ENCODE measurements at regions not wholly inside any gene's neighbourhood (a gene's known extent, or its start where the extent isn't known, plus 50 kb on each side); places are given as distances from the start of the nearest gene placed in this dataset.

DNA sequence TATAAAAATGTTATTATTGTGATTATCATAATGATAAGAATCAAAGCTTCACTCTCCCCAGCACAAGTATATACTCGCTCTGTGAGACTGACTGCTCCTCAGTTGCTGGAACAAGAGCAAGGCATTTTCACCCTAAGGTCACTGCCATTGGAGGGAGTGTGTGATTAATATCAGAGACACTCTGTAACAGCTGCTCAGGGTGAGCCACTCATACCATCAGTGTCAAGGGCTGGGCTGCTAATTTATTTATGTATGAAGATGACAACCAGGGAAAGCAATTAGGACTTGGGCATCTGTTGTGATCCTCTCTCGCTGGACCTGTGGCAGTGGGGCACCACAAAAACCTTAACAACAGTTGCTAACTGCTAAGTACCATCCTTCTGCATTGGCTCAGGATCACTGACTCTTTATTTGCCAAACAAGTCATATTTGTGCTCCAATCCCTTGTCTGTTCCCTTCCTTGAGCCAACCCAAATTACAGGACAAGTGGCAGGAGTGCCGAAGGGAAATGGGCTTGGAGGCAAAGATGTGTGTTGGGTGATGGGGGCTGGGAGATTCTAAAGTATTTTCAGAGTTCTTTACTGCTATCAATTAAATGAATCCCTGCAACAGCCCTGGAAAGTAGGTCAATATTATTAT lies 297.5 kb upstream of the STT3B start:
- Histone ChIP-seq H3K4ac (ENCODE audit: low read depth in 1 of 2, low read length in 2 of 2) (no peak overlapping the region), H3K23ac (ENCODE audit: low read length in 2 of 2) (no peak overlapping the region), H3K9me3 (ENCODE audit: control insufficient read depth, low read length) (no peaks in the 10 kb centered on the region), H3K18ac (ENCODE audit: low read depth in 1 of 2, low read length in 2 of 2) (no peak overlapping the region), H3K4me2 (ENCODE audit: low read length, poor library complexity, severe bottlenecking) (no peak overlapping the region), H3K27me3 (ENCODE audit: control insufficient read depth in 1 of 2, insufficient read depth in 1 of 2, low read length in 2 of 2) (peaks cover 0 to 15% of the 10 kb centered on the region in 2 experiments), H3K4me1 (ENCODE audit: control insufficient read depth, insufficient read depth, low read depth, low read length) (peaks cover 2% of the 10 kb centered on the region), H3K27ac (ENCODE audit: low read length, poor library complexity, severe bottlenecking) (no peak overlapping the region), H2AFZ (ENCODE audit: low read depth, low read length) (no peak overlapping the region), H2BK120ac (ENCODE audit: low read depth, low read length) (no peak overlapping the region), H3K14ac (ENCODE audit: low read length in 2 of 2) (no peak overlapping the region), H2AK5ac (ENCODE audit: low read length, severe bottlenecking) (no peak overlapping the region), H3K79me1 (replicated peaks; ENCODE audit: low read length, poor library complexity, severe bottlenecking) (no peaks in the 10 kb centered on the region), H3K9ac (ENCODE audit: low read length) (no peak overlapping the region), H2BK5ac (ENCODE audit: low read depth, low read length, poor library complexity, severe bottlenecking) (no peak overlapping the region), H4K91ac (ENCODE audit: low read length) (no peak overlapping the region), H3K4me3 (ENCODE audit: insufficient read depth in 1 of 2, low read depth in 1 of 2, low read length in 2 of 2) (no peak overlapping the region), H2BK15ac (ENCODE audit: low read depth, poor library complexity, severe bottlenecking) (no peak overlapping the region), H4K8ac (ENCODE audit: low read length) (no peak overlapping the region), H3K36me3 (ENCODE audit: control insufficient read depth in 1 of 2, insufficient read depth in 2 of 2, low read depth in 1 of 2, low read length in 2 of 2) (no peaks in the 10 kb centered on the region), H2BK12ac (ENCODE audit: low read length in 2 of 2) (no peak overlapping the region)
- WGBS = 38% methylated on average over 1 of the region's 3 CpGs
- DNase-seq = no peak

GRCh38 chr3:31237887-31238286 lies 294.8 kb upstream of the STT3B start:
- H3K23ac ChIP-seq (ENCODE audit: low read length in 2 of 2) = no peak overlapping the region
- no peak overlapping the region for H3K14ac ChIP-seq (ENCODE audit: low read length in 2 of 2)
- peaks cover 0 to 15% of the 10 kb centered on the region in 2 experiments for H3K27me3 ChIP-seq (ENCODE audit: control insufficient read depth in 1 of 2, insufficient read depth in 1 of 2, low read length in 2 of 2)
- no peak overlapping the region for H3K4ac ChIP-seq (ENCODE audit: low read depth in 1 of 2, low read length in 2 of 2)
- no peaks in the 10 kb centered on the region for H3K79me1 ChIP-seq (replicated peaks; ENCODE audit: low read length, poor library complexity, severe bottlenecking)
- H2BK15ac ChIP-seq (ENCODE audit: low read depth, poor library complexity, severe bottlenecking) = no peak overlapping the region
- no peak overlapping the region for H2BK120ac ChIP-seq (ENCODE audit: low read depth, low read length)
- no peak overlapping the region for H4K91ac ChIP-seq (ENCODE audit: low read length)
- H3K4me3 ChIP-seq (ENCODE audit: insufficient read depth in 1 of 2, low read depth in 1 of 2, low read length in 2 of 2) = no peak overlapping the region
- H2BK5ac ChIP-seq (ENCODE audit: low read depth, low read length, poor library complexity, severe bottlenecking) = no peak overlapping the region
- DNase-seq = no peak
- H3K9ac ChIP-seq (ENCODE audit: low read length) = no peak overlapping the region
- no peak overlapping the region for H3K18ac ChIP-seq (ENCODE audit: low read depth in 1 of 2, low read length in 2 of 2)
- H4K8ac ChIP-seq (ENCODE audit: low read length) = no peak overlapping the region
- WGBS = 69% methylated on average over 4 of the region's 4 CpGs
- H3K4me2 ChIP-seq (ENCODE audit: low read length, poor library complexity, severe bottlenecking) = no peak overlapping the region
- H2AK5ac ChIP-seq (ENCODE audit: low read length, severe bottlenecking) = no peak overlapping the region
- no peaks in the 10 kb centered on the region for H3K36me3 ChIP-seq (ENCODE audit: control insufficient read depth in 1 of 2, insufficient read depth in 2 of 2, low read depth in 1 of 2, low read length in 2 of 2)
- H3K4me1 ChIP-seq (ENCODE audit: control insufficient read depth, insufficient read depth, low read depth, low read length) = peaks cover 5% of the 10 kb centered on the region
- no peak overlapping the region for H3K27ac ChIP-seq (ENCODE audit: low read length, poor library complexity, severe bottlenecking)
- no peaks in the 10 kb centered on the region for H3K9me3 ChIP-seq (ENCODE audit: control insufficient read depth, low read length)
- H2AFZ ChIP-seq (ENCODE audit: low read depth, low read length) = no peak overlapping the region
- no peak overlapping the region for H2BK12ac ChIP-seq (ENCODE audit: low read length in 2 of 2)

- Histone ChIP-seq H3K27me3 (ENCODE audit: control insufficient read depth in 1 of 2, insufficient read depth in 1 of 2, low read length in 2 of 2) (peaks cover 0 to 9% of the 10 kb centered on the region in 2 experiments), H3K23ac (ENCODE audit: low read length in 2 of 2) (no peak overlapping the region), H2BK120ac (ENCODE audit: low read depth, low read length) (no peak overlapping the region), H4K91ac (ENCODE audit: low read length) (no peak overlapping the region), H3K4ac (ENCODE audit: low read depth in 1 of 2, low read length in 2 of 2) (no peak overlapping the region), H3K9me3 (ENCODE audit: control insufficient read depth, low read length) (no peaks in the 10 kb centered on the region), H3K4me1 (ENCODE audit: control insufficient read depth, insufficient read depth, low read depth, low read length) (peaks cover 5% of the 10 kb centered on the region), H3K79me1 (replicated peaks; ENCODE audit: low read length, poor library complexity, severe bottlenecking) (no peaks in the 10 kb centered on the region), H2BK15ac (ENCODE audit: low read depth, poor library complexity, severe bottlenecking) (no peak overlapping the region), H3K9ac (ENCODE audit: low read length) (no peak overlapping the region), H3K14ac (ENCODE audit: low read length in 2 of 2) (no peak overlapping the region), H3K18ac (ENCODE audit: low read depth in 1 of 2, low read length in 2 of 2) (no peak overlapping the region), H3K4me3 (ENCODE audit: insufficient read depth in 1 of 2, low read depth in 1 of 2, low read length in 2 of 2) (no peak overlapping the region), H3K4me2 (ENCODE audit: low read length, poor library complexity, severe bottlenecking) (no peak overlapping the region), H2AK5ac (ENCODE audit: low read length, severe bottlenecking) (peak overlapping the region; percentile 31), H2BK5ac (ENCODE audit: low read depth, low read length, poor library complexity, severe bottlenecking) (no peak overlapping the region), H2AFZ (ENCODE audit: low read depth, low read length) (no peak overlapping the region), H3K27ac (ENCODE audit: low read length, poor library complexity, severe bottlenecking) (no peak overlapping the region), H2BK12ac (ENCODE audit: low read length in 2 of 2) (no peak overlapping the region), H3K36me3 (ENCODE audit: control insufficient read depth in 1 of 2, insufficient read depth in 2 of 2, low read depth in 1 of 2, low read length in 2 of 2) (no peaks in the 10 kb centered on the region), H4K8ac (ENCODE audit: low read length) (no peak overlapping the region)
- WGBS = 84% methylated on average over 5 of the region's 5 CpGs
- DNase-seq = no peak
Observed at GRCh38 chr3:31240013-31240412, 292.7 kb upstream of the STT3B start.

- Histone ChIP-seq H3K4me3 (ENCODE audit: insufficient read depth in 1 of 2, low read depth in 1 of 2, low read length in 2 of 2) (no peak overlapping the region), H4K91ac (ENCODE audit: low read length) (no peak overlapping the region), H3K18ac (ENCODE audit: low read depth in 1 of 2, low read length in 2 of 2) (no peak overlapping the region), H3K4ac (ENCODE audit: low read depth in 1 of 2, low read length in 2 of 2) (no peak overlapping the region), H2BK12ac (ENCODE audit: low read length in 2 of 2) (no peak overlapping the region), H3K14ac (ENCODE audit: low read length in 2 of 2) (no peak overlapping the region), H3K9ac (ENCODE audit: low read length) (no peak overlapping the region), H3K9me3 (ENCODE audit: control insufficient read depth, low read length) (no peaks in the 10 kb centered on the region), H3K27ac (ENCODE audit: low read length, poor library complexity, severe bottlenecking) (no peak overlapping the region), H3K4me1 (ENCODE audit: control insufficient read depth, insufficient read depth, low read depth, low read length) (peaks cover 5% of the 10 kb centered on the region), H4K8ac (ENCODE audit: low read length) (no peak overlapping the region), H2AFZ (ENCODE audit: low read depth, low read length) (no peak overlapping the region), H2BK15ac (ENCODE audit: low read depth, poor library complexity, severe bottlenecking) (no peak overlapping the region), H3K23ac (ENCODE audit: low read length in 2 of 2) (no peak overlapping the region), H3K4me2 (ENCODE audit: low read length, poor library complexity, severe bottlenecking) (no peak overlapping the region), H2BK120ac (ENCODE audit: low read depth, low read length) (no peak overlapping the region), H3K79me1 (replicated peaks; ENCODE audit: low read length, poor library complexity, severe bottlenecking) (no peaks in the 10 kb centered on the region), H2AK5ac (ENCODE audit: low read length, severe bottlenecking) (no peak overlapping the region), H2BK5ac (ENCODE audit: low read depth, low read length, poor library complexity, severe bottlenecking) (no peak overlapping the region), H3K27me3 (ENCODE audit: control insufficient read depth in 1 of 2, insufficient read depth in 1 of 2, low read length in 2 of 2) (peaks cover 0 to 8% of the 10 kb centered on the region in 2 experiments), H3K36me3 (ENCODE audit: control insufficient read depth in 1 of 2, insufficient read depth in 2 of 2, low read depth in 1 of 2, low read length in 2 of 2) (no peaks in the 10 kb centered on the region)
- no peak for DNase-seq
- 92% methylated on average over 1 of the region's 1 CpG for WGBS
Observed at GRCh38 chr3:31240466-31240865, 292.3 kb upstream of the STT3B start.
